Suprapubic skin (tissue), 3 donors: ENCODE measurements at regions not wholly inside any gene's neighbourhood (a gene's known extent, or its start where the extent isn't known, plus 50 kb on each side); places are given as distances from the start of the nearest gene placed in this dataset.

Experiments
- EP300 ChIP-seq: sonication (generic); formaldehyde crosslinking; IDR thresholded peaks from one replicate; pipeline ENCODE4 v1.6.1; 2017; ENCODE audit warnings: antibody characterized with exemption
- TF ChIP-seq, protein P1 (sequence below), 2 donors: fragments of 200-600 bp in 1 of 2; fragments of 450-650 bp in 1 of 2; sonication (generic) in 1 of 2; IDR thresholded peaks; one replicate each; pipeline ENCODE4 v1.5.1; 2016 to 2019; ENCODE audit warnings: antibody characterized with exemption in 2 of 2, mild to moderate bottlenecking in 1 of 2, moderate library complexity in 1 of 2

DNA sequence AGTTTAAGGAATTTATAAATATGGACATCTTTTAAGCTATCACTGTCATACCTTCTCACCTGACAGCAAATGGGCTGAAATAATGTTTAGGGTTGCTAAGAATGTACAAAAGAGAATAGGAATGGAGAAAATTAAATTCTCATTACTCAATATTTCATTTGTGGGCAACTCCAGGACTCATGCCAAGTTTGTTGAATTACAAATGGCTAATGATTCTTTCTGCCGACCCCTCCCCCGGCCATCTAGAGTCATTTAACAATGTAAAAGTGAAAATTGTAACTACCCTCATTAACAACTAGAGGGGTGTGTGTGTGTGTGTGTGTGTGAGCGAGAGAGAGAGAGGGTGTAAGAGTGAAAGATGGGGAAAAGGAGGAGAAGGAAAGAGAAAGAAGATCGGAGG lies 708.5 kb upstream of the FAM98A start:
- TF ChIP-seq, protein P1, sequence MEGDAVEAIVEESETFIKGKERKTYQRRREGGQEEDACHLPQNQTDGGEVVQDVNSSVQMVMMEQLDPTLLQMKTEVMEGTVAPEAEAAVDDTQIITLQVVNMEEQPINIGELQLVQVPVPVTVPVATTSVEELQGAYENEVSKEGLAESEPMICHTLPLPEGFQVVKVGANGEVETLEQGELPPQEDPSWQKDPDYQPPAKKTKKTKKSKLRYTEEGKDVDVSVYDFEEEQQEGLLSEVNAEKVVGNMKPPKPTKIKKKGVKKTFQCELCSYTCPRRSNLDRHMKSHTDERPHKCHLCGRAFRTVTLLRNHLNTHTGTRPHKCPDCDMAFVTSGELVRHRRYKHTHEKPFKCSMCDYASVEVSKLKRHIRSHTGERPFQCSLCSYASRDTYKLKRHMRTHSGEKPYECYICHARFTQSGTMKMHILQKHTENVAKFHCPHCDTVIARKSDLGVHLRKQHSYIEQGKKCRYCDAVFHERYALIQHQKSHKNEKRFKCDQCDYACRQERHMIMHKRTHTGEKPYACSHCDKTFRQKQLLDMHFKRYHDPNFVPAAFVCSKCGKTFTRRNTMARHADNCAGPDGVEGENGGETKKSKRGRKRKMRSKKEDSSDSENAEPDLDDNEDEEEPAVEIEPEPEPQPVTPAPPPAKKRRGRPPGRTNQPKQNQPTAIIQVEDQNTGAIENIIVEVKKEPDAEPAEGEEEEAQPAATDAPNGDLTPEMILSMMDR (IDR thresholded peaks at IDR 0.05): no peak
- TF ChIP-seq EP300: no peak
